ENCODE measurements at regions not wholly inside any gene's neighbourhood (a gene's known extent, or its start where the extent isn't known, plus 50 kb on each side); places are given as distances from the start of the nearest gene placed in this dataset.

- DNase-seq: no peak
- in situ Hi-C loops (cut with HindIII; ENCODE audit: low pct_ligation_motif_present, low pct_unique_long_range_greater_than_20kb, low sequenced_read_pairs): no loop called here
Observed at GRCh38 chr6:153927867-153928266, 111.2 kb upstream of the OPRM1 start.

- no peak for DNase-seq
- in situ Hi-C loops (cut with HindIII; ENCODE audit: low pct_ligation_motif_present, low pct_unique_long_range_greater_than_20kb, low sequenced_read_pairs): no loop called here
Observed at GRCh38 chr6:153898360-153899059, 140.5 kb upstream of the OPRM1 start.

GRCh38 chr6:153882411-153882810, 156.6 kb upstream of the OPRM1 start:
- DNase-seq: no peak
- in situ Hi-C loops (cut with HindIII; ENCODE audit: low pct_ligation_motif_present, low pct_unique_long_range_greater_than_20kb, low sequenced_read_pairs): no loop called here

GRCh38 chr6:153873541-153873940, 165.5 kb upstream of the OPRM1 start:
- in situ Hi-C loops (cut with HindIII; ENCODE audit: low pct_ligation_motif_present, low pct_unique_long_range_greater_than_20kb, low sequenced_read_pairs): no loop called here
- no peak for DNase-seq

GRCh38 chr6:153872946-153873345, 166.1 kb upstream of the OPRM1 start:
- DNase-seq: no peak
- in situ Hi-C loops (cut with HindIII; ENCODE audit: low pct_ligation_motif_present, low pct_unique_long_range_greater_than_20kb, low sequenced_read_pairs): no loop called here

GRCh38 chr6:153862927-153863326, 176.1 kb upstream of the OPRM1 start:
- in situ Hi-C loops (cut with HindIII; ENCODE audit: low pct_ligation_motif_present, low pct_unique_long_range_greater_than_20kb, low sequenced_read_pairs): no loop called here
- no peak for DNase-seq

- no peak for DNase-seq
- in situ Hi-C loops (cut with HindIII; ENCODE audit: low pct_ligation_motif_present, low pct_unique_long_range_greater_than_20kb, low sequenced_read_pairs): no loop called here
Observed at GRCh38 chr6:153862139-153862538, 176.9 kb upstream of the OPRM1 start.

- no peak for DNase-seq
- in situ Hi-C loops (cut with HindIII; ENCODE audit: low pct_ligation_motif_present, low pct_unique_long_range_greater_than_20kb, low sequenced_read_pairs): no loop called here
Observed at GRCh38 chr6:153858529-153858928, 180.5 kb upstream of the OPRM1 start.

GRCh38 chr6:153856929-153857376, 182.1 kb upstream of the OPRM1 start:
- no peak for DNase-seq
- in situ Hi-C loops (cut with HindIII; ENCODE audit: low pct_ligation_motif_present, low pct_unique_long_range_greater_than_20kb, low sequenced_read_pairs): no loop called here

GRCh38 chr6:153852481-153852880, 186.6 kb upstream of the OPRM1 start:
- DNase-seq: no peak
- in situ Hi-C loops (cut with HindIII; ENCODE audit: low pct_ligation_motif_present, low pct_unique_long_range_greater_than_20kb, low sequenced_read_pairs): no loop called here

GRCh38 chr6:153852034-153852433, 187.0 kb upstream of the OPRM1 start:
- no peak for DNase-seq
- in situ Hi-C loops (cut with HindIII; ENCODE audit: low pct_ligation_motif_present, low pct_unique_long_range_greater_than_20kb, low sequenced_read_pairs): no loop called here

- in situ Hi-C loops (cut with HindIII; ENCODE audit: low pct_ligation_motif_present, low pct_unique_long_range_greater_than_20kb, low sequenced_read_pairs): no loop called here
Observed at GRCh38 chr6:153849072-153849779, 189.8 kb upstream of the OPRM1 start.

GRCh38 chr6:153843420-153843819, 195.6 kb upstream of the OPRM1 start:
- in situ Hi-C loops (cut with HindIII; ENCODE audit: low pct_ligation_motif_present, low pct_unique_long_range_greater_than_20kb, low sequenced_read_pairs): no loop called here
- DNase-seq: no peak

More at GRCh38 chr6:153849072-153849779, 189.8 kb upstream of the OPRM1 start:
- DNase-seq: no peak

GRCh38 chr6:153842491-153842890, 196.5 kb upstream of the OPRM1 start:
- DNase-seq: no peak
- in situ Hi-C loops (cut with HindIII; ENCODE audit: low pct_ligation_motif_present, low pct_unique_long_range_greater_than_20kb, low sequenced_read_pairs): no loop called here

GRCh38 chr6:153840039-153840850, 198.8 kb upstream of the OPRM1 start:
- in situ Hi-C loops (cut with HindIII; ENCODE audit: low pct_ligation_motif_present, low pct_unique_long_range_greater_than_20kb, low sequenced_read_pairs): no loop called here
- DNase-seq: no peak

GRCh38 chr6:153832543-153832942, 206.5 kb upstream of the OPRM1 start:
- DNase-seq: no peak
- in situ Hi-C loops (cut with HindIII; ENCODE audit: low pct_ligation_motif_present, low pct_unique_long_range_greater_than_20kb, low sequenced_read_pairs): no loop called here

- in situ Hi-C loops (cut with HindIII; ENCODE audit: low pct_ligation_motif_present, low pct_unique_long_range_greater_than_20kb, low sequenced_read_pairs): no loop called here
- no peak for DNase-seq
Observed at GRCh38 chr6:153831350-153832078, 207.5 kb upstream of the OPRM1 start.

GRCh38 chr6:153817173-153817572, 221.9 kb upstream of the OPRM1 start:
- DNase-seq: no peak
- in situ Hi-C loops (cut with HindIII; ENCODE audit: low pct_ligation_motif_present, low pct_unique_long_range_greater_than_20kb, low sequenced_read_pairs): no loop called here

- in situ Hi-C loops (cut with HindIII; ENCODE audit: low pct_ligation_motif_present, low pct_unique_long_range_greater_than_20kb, low sequenced_read_pairs): no loop called here
- no peak for DNase-seq
Observed at GRCh38 chr6:153816366-153816765, 222.7 kb upstream of the OPRM1 start.

Measured in ACHN (cell line).